ENCODE measurements at regions not wholly inside any gene's neighbourhood (a gene's known extent, or its start where the extent isn't known, plus 50 kb on each side); places are given as distances from the start of the nearest gene placed in this dataset.
A peak's percentile ranks its signal among the peaks of the same experiment; 100 is the strongest.

- Histone ChIP-seq H3K27me3 (ENCODE audit: insufficient read depth, low read length) (no peaks in the 10 kb centered on the region), H4K20me1 (ENCODE audit: insufficient read depth, low read length) (no peaks in the 10 kb centered on the region), H3K9me3 (ENCODE audit: insufficient read depth, low read depth, low read length) (no peaks in the 10 kb centered on the region), H3K79me2 (ENCODE audit: insufficient read depth, low read length) (no peaks in the 10 kb centered on the region), H3K4me2 (ENCODE audit: low read length) (peak overlapping the region; percentile 19), H3K4me1 (ENCODE audit: insufficient read depth, low read length) (peaks cover 6% of the 10 kb centered on the region), H3K36me3 (ENCODE audit: insufficient read depth, low read length) (no peaks in the 10 kb centered on the region), H2AFZ (ENCODE audit: low read depth, low read length) (no peak overlapping the region), H3K4me3 (ENCODE audit: insufficient read depth, low read depth, low read length) (no peak overlapping the region), H3K27ac (ENCODE audit: low read depth, low read length) (no peak overlapping the region), H3K9ac (ENCODE audit: low read length) (no peak overlapping the region)
- Mint-ChIP-seq H3K9me3 (ENCODE audit: unreplicated experiment) (no peaks in the 10 kb centered on the region), H3K27me3 (ENCODE audit: low read depth, unreplicated experiment) (no peaks in the 10 kb centered on the region), H3K4me1 (ENCODE audit: low read depth, unreplicated experiment) (no peaks in the 10 kb centered on the region), H3K36me3 (ENCODE audit: low read depth, unreplicated experiment) (no peaks in the 10 kb centered on the region), H3K27ac (ENCODE audit: unreplicated experiment) (no peak overlapping the region), H3K4me3 (ENCODE audit: unreplicated experiment) (no peak overlapping the region)
- DNase-seq (ENCODE audit: low read depth) (peak; percentile 97), FAIRE-seq (peak; percentile 76)
- TF ChIP-seq CTCF (IDR thresholded peaks at IDR 0.05; ENCODE audit: insufficient read depth, low read depth, low read length) (no peak), EZH2 (IDR thresholded peaks at IDR 0.05; ENCODE audit: insufficient read depth, low read length) (no peak)
Observed at GRCh38 chr12:24600996-24601395, 347.9 kb downstream of the BCAT1 start.

- H3K9me3 ChIP-seq (ENCODE audit: insufficient read depth, low read depth, low read length), result no peaks in the 10 kb centered on the region
- peaks cover 6% of the 10 kb centered on the region for H3K4me1 ChIP-seq (ENCODE audit: insufficient read depth, low read length)
- H3K9ac ChIP-seq (ENCODE audit: low read length), result no peak overlapping the region
- Mint-ChIP-seq H3K36me3 (ENCODE audit: low read depth, unreplicated experiment) (no peaks in the 10 kb centered on the region), H3K27me3 (ENCODE audit: low read depth, unreplicated experiment) (no peaks in the 10 kb centered on the region), H3K4me3 (ENCODE audit: unreplicated experiment) (no peak overlapping the region), H3K9me3 (ENCODE audit: unreplicated experiment) (no peaks in the 10 kb centered on the region), H3K4me1 (ENCODE audit: low read depth, unreplicated experiment) (no peaks in the 10 kb centered on the region), H3K27ac (ENCODE audit: unreplicated experiment) (no peak overlapping the region)
- TF ChIP-seq CTCF (IDR thresholded peaks at IDR 0.05; ENCODE audit: insufficient read depth, low read depth, low read length) (no peak), EZH2 (IDR thresholded peaks at IDR 0.05; ENCODE audit: insufficient read depth, low read length) (no peak)
- no peaks in the 10 kb centered on the region for H3K36me3 ChIP-seq (ENCODE audit: insufficient read depth, low read length)
- FAIRE-seq (no peak), DNase-seq (ENCODE audit: low read depth) (no peak)
- H3K4me2 ChIP-seq (ENCODE audit: low read length), result peak overlapping the region; percentile 19
- no peaks in the 10 kb centered on the region for H3K27me3 ChIP-seq (ENCODE audit: insufficient read depth, low read length)
- H2AFZ ChIP-seq (ENCODE audit: low read depth, low read length), result no peak overlapping the region
- no peaks in the 10 kb centered on the region for H4K20me1 ChIP-seq (ENCODE audit: insufficient read depth, low read length)
- H3K27ac ChIP-seq (ENCODE audit: low read depth, low read length), result no peak overlapping the region
- no peak overlapping the region for H3K4me3 ChIP-seq (ENCODE audit: insufficient read depth, low read depth, low read length)
- H3K79me2 ChIP-seq (ENCODE audit: insufficient read depth, low read length), result no peaks in the 10 kb centered on the region
Observed at GRCh38 chr12:24600551-24600950, 348.4 kb downstream of the BCAT1 start.

GRCh38 chr12:24599736-24600135, 349.2 kb downstream of the BCAT1 start:
- DNase-seq (ENCODE audit: low read depth) (no peak), FAIRE-seq (no peak)
- no peaks in the 10 kb centered on the region for H3K36me3 ChIP-seq (ENCODE audit: insufficient read depth, low read length)
- H2AFZ ChIP-seq (ENCODE audit: low read depth, low read length), result no peak overlapping the region
- no peaks in the 10 kb centered on the region for H3K4me1 Mint-ChIP-seq (ENCODE audit: low read depth, unreplicated experiment)
- no peak for TF ChIP-seq EZH2 (IDR thresholded peaks at IDR 0.05; ENCODE audit: insufficient read depth, low read length)
- no peak for TF ChIP-seq CTCF (IDR thresholded peaks at IDR 0.05; ENCODE audit: insufficient read depth, low read depth, low read length)
- H3K79me2 ChIP-seq (ENCODE audit: insufficient read depth, low read length), result no peaks in the 10 kb centered on the region
- no peaks in the 10 kb centered on the region for H3K9me3 ChIP-seq (ENCODE audit: insufficient read depth, low read depth, low read length)
- no peaks in the 10 kb centered on the region for H4K20me1 ChIP-seq (ENCODE audit: insufficient read depth, low read length)
- H3K4me1 ChIP-seq (ENCODE audit: insufficient read depth, low read length), result peaks cover 6% of the 10 kb centered on the region
- no peak overlapping the region for H3K27ac Mint-ChIP-seq (ENCODE audit: unreplicated experiment)
- no peak overlapping the region for H3K27ac ChIP-seq (ENCODE audit: low read depth, low read length)
- H3K27me3 Mint-ChIP-seq (ENCODE audit: low read depth, unreplicated experiment), result no peaks in the 10 kb centered on the region
- H3K36me3 Mint-ChIP-seq (ENCODE audit: low read depth, unreplicated experiment), result no peaks in the 10 kb centered on the region
- no peaks in the 10 kb centered on the region for H3K27me3 ChIP-seq (ENCODE audit: insufficient read depth, low read length)
- no peaks in the 10 kb centered on the region for H3K9me3 Mint-ChIP-seq (ENCODE audit: unreplicated experiment)
- no peak overlapping the region for H3K4me3 ChIP-seq (ENCODE audit: insufficient read depth, low read depth, low read length)
- no peak overlapping the region for H3K4me3 Mint-ChIP-seq (ENCODE audit: unreplicated experiment)
- no peak overlapping the region for H3K4me2 ChIP-seq (ENCODE audit: low read length)
- H3K9ac ChIP-seq (ENCODE audit: low read length), result no peak overlapping the region
